HCT116 (cell line): ENCODE measurements at regions not wholly inside any gene's neighbourhood (a gene's known extent, or its start where the extent isn't known, plus 50 kb on each side); places are given as distances from the start of the nearest gene placed in this dataset.

ENCODE experiments used
- ATAC-seq: fragments of 200-7000 bp; cut with Tn5 transposase; 2 replicates; pipeline ENCODE4 v1.9.1; 2020; ENCODE audit warnings: mild to moderate bottlenecking, moderate library complexity
- BruUV-seq: library from RNA; stranded (reverse); fragments of 400-500 nt; replicated peaks from 2 replicates; lab custom pipeline; 2021; lab: Mats Ljungman, UMichigan
- CTCF ChIA-PET: fragments of 300-600 bp; sonication (Branson Sonifier 250); formaldehyde crosslinking; loops from one replicate; lab custom pipeline; 2021; ENCODE audit warnings: antibody characterized with exemption; lab: Charles Lee
- POLR2A ChIA-PET: fragments of 300-600, 350-600 bp; sonication (Branson Sonifier 250); formaldehyde crosslinking; loops from one replicate; lab custom pipeline; 2021; ENCODE audit warnings: antibody characterized with exemption; lab: Charles Lee
- RAD21 ChIA-PET, 2 experiments: fragments of 300-600 bp; sonication (Branson Sonifier 250); formaldehyde crosslinking; loops; one replicate each; lab custom pipeline; 2023; ENCODE audit warnings: low total read pairs in 2 of 2; ENCODE audit not compliant: uncharacterized antibody in 2 of 2, unreplicated experiment in 2 of 2, low non-redundant PET in 1 of 2; lab: Charles Lee
- DNase-seq: peaks from one replicate; pipeline ENCODE4 v3.0.0-alpha.2; 2010; ENCODE audit warnings: low read depth, low spot score
- H2AFZ ChIP-seq: fragments of 200-600 bp; shearing (Covaris generic), sonication (generic); 2 replicates; pipeline ENCODE4 v1.6.1; 2017; ENCODE audit warnings: low read depth, mixed run types, mixed read lengths, antibody characterized with exemption, low read length; ENCODE audit not compliant: poor library complexity, severe bottlenecking
- H3K27ac ChIP-seq: 2 replicates; pipeline ENCODE4 v1.5.1; 2012; ENCODE audit warnings: low read depth, low read length
- H3K27me3 ChIP-seq: fragments of 200-600 bp; sonication (generic); 2 replicates; pipeline ENCODE4 v1.6.1; 2016; ENCODE audit warnings: mixed run types, low read length, mixed read lengths; ENCODE audit not compliant: insufficient read depth
- H3K36me3 ChIP-seq, 2 experiments: fragments of 200-500 bp in 1 of 2; fragments of 200-600 bp in 1 of 2; sonication (Bioruptor generic) in 1 of 2; sonication (generic) in 1 of 2; 2 replicates each; pipeline versions ENCODE4 v1.5.1 to v1.6.1; 2014 to 2016; ENCODE audit warnings: low read length in 2 of 2, inconsistent platforms in 1 of 2, mixed read lengths in 1 of 2, mixed run types in 1 of 2; ENCODE audit not compliant: insufficient read depth in 2 of 2, control insufficient read depth in 1 of 2
- H3K4me1 ChIP-seq, 2 experiments: fragments of 200-600 bp in 1 of 2; sonication (generic) in 1 of 2; 2 replicates each; pipeline versions ENCODE4 v1.5.1 to v1.6.1; 2012 to 2017; ENCODE audit warnings: low read length in 2 of 2, inconsistent platforms in 1 of 2, mild to moderate bottlenecking in 1 of 2, mixed read lengths in 1 of 2, mixed run types in 1 of 2, moderate library complexity in 1 of 2; ENCODE audit not compliant: insufficient read depth in 2 of 2, control insufficient read depth in 1 of 2
- H3K4me2 ChIP-seq: fragments of 200-600 bp; sonication (generic); 2 replicates; pipeline ENCODE4 v1.6.1; 2017; ENCODE audit warnings: mixed run types, low read length, mixed read lengths
- H3K4me3 ChIP-seq, 2 experiments: fragments of 200-600 bp in 1 of 2; sonication (generic) in 1 of 2; replicated peaks in 1 of 2; 2 replicates each; pipeline ENCODE4 v1.5.1; 2011 to 2016; ENCODE audit warnings: low read length in 2 of 2, control low read depth in 1 of 2, low read depth in 1 of 2, mild to moderate bottlenecking in 1 of 2, mixed read lengths in 1 of 2, mixed run types in 1 of 2
- H3K79me2 ChIP-seq: fragments of 200-600 bp; sonication (generic); 2 replicates; pipeline ENCODE4 v1.6.1; 2017; ENCODE audit warnings: mild to moderate bottlenecking, mixed run types, low read length, moderate library complexity, mixed read lengths; ENCODE audit not compliant: insufficient read depth
- H3K9ac ChIP-seq: fragments of 200-600 bp; sonication (generic); 2 replicates; pipeline ENCODE4 v1.6.1; 2016; ENCODE audit warnings: low read length, mixed read lengths
- H3K9me2 ChIP-seq: fragments of 200-600 bp; sonication (generic), shearing (Covaris generic); 2 replicates; pipeline ENCODE4 v1.6.1; 2017; ENCODE audit warnings: mixed run types, mild to moderate bottlenecking, moderate library complexity; ENCODE audit not compliant: insufficient read depth
- H3K9me3 ChIP-seq, 2 experiments: fragments of 200-500 bp in 1 of 2; fragments of 200-600 bp in 1 of 2; sonication (Bioruptor generic) in 1 of 2; sonication (generic) in 1 of 2; 2 replicates each; pipeline ENCODE4 v1.6.1; 2014 to 2017; ENCODE audit warnings: low read length in 2 of 2, mixed read lengths in 2 of 2, inconsistent platforms in 1 of 2, low read depth in 1 of 2, mild to moderate bottlenecking in 1 of 2, mixed run types in 1 of 2, moderate library complexity in 1 of 2; ENCODE audit not compliant: control insufficient read depth in 1 of 2, insufficient read depth in 1 of 2
- H4K20me1 ChIP-seq: fragments of 200-600 bp; sonication (generic), shearing (Covaris generic); 2 replicates; pipeline ENCODE4 v1.6.1; 2017; ENCODE audit warnings: mixed run types, mild to moderate bottlenecking, moderate library complexity; ENCODE audit not compliant: insufficient read depth
- CTCF ChIP-seq, 3 experiments: fragments of 200-600 bp in 1 of 3; sonication (generic) in 1 of 3; IDR thresholded peaks in 2 of 3; conservative IDR thresholded peaks in 1 of 3; 2 replicates each; pipeline ENCODE4 v1.5.1; 2012 to 2017; ENCODE audit warnings: low read depth in 2 of 3, low read length in 2 of 3, antibody characterized with exemption in 1 of 3, borderline replicate concordance in 1 of 3, control low read depth in 1 of 3, mild to moderate bottlenecking in 1 of 3, mixed read lengths in 1 of 3, mixed run types in 1 of 3, moderate library complexity in 1 of 3; ENCODE audit not compliant: insufficient read depth in 1 of 3
- EZH2 ChIP-seq: fragments of 200-600 bp; sonication (generic); IDR thresholded peaks from 2 replicates; pipeline ENCODE4 v1.6.1; 2017; ENCODE audit warnings: antibody characterized with exemption, mixed run types
- REST ChIP-seq: IDR thresholded peaks from 2 replicates; pipeline ENCODE4 v1.6.1; 2012; ENCODE audit warnings: low read depth
- SIN3A ChIP-seq: IDR thresholded peaks from 2 replicates; pipeline ENCODE4 v1.6.1; 2012; ENCODE audit warnings: low read depth
- YY1 ChIP-seq: IDR thresholded peaks from 2 replicates; pipeline ENCODE4 v1.6.1; 2011; ENCODE audit warnings: low read length, low read depth, moderate library complexity, mild to moderate bottlenecking; ENCODE audit not compliant: insufficient replicate concordance; ENCODE audit errors: extremely low read depth
- intact Hi-C: fragments of 100-400 bp; cut with micrococcal nuclease; formaldehyde crosslinking; loops from 2 replicates; pipeline ENCODE4 v1.10.0; 2022
- TF ChIP-seq, protein P1 (sequence below): IDR thresholded peaks from 2 replicates; pipeline ENCODE4 v1.6.1; 2012

- BruUV-seq = no TSS peak
These were observed 641.5 kb downstream of the GABRG1 start for GRCh38 chr4:45482346-45482745.

More at GRCh38 chr4:45482346-45482745, 641.5 kb downstream of the GABRG1 start:
- no peaks in the 10 kb centered on the region for H3K27me3 ChIP-seq
- no peaks in the 10 kb centered on the region; a peak in 2 of 4 replicates for H3K9me3 ChIP-seq
- ChIA-PET POLR2A (no interaction called here), CTCF (no interaction called here), RAD21 (no interaction called here)
- no peaks in the 10 kb centered on the region for H3K4me1 ChIP-seq
- no peak overlapping the region for H3K4me3 ChIP-seq
- no peak for ATAC-seq
- no peak overlapping the region for H3K27ac ChIP-seq
- DNase-seq = no peak
- no peaks in the 10 kb centered on the region; a peak in 1 of 4 replicates for H3K36me3 ChIP-seq
- no peaks in the 10 kb centered on the region for H3K9me2 ChIP-seq
- TF ChIP-seq, protein P1, sequence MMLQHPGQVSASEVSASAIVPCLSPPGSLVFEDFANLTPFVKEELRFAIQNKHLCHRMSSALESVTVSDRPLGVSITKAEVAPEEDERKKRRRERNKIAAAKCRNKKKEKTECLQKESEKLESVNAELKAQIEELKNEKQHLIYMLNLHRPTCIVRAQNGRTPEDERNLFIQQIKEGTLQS = no peak
- no peak for TF ChIP-seq CTCF (IDR thresholded peaks at IDR 0.05 in 2 of 3, conservative IDR thresholded peaks at IDR 0.05 in 1 of 3; ENCODE audit: borderline replicate concordance in 1 of 3, insufficient read depth in 1 of 3, low read depth in 2 of 3, low read length in 2 of 3)
- no peak for TF ChIP-seq EZH2
- TF ChIP-seq REST = no peak
- no peak for TF ChIP-seq YY1
- no peak for TF ChIP-seq SIN3A
- no peak overlapping the region for H2AFZ ChIP-seq
- no peak overlapping the region for H3K9ac ChIP-seq
- intact Hi-C loops = no loop called here
- no peak overlapping the region for H3K4me2 ChIP-seq
- H3K79me2 ChIP-seq = no peaks in the 10 kb centered on the region
- no peaks in the 10 kb centered on the region for H4K20me1 ChIP-seq
